GF-D8 (cell line): ENCODE measurements at regions not wholly inside any gene's neighbourhood (a gene's known extent, or its start where the extent isn't known, plus 50 kb on each side); places are given as distances from the start of the nearest gene placed in this dataset.

Experiments used
- DNase-seq: peaks from one replicate; lab custom pipeline; 2025; lab: John Stamatoyannopoulos, UW

DNA sequence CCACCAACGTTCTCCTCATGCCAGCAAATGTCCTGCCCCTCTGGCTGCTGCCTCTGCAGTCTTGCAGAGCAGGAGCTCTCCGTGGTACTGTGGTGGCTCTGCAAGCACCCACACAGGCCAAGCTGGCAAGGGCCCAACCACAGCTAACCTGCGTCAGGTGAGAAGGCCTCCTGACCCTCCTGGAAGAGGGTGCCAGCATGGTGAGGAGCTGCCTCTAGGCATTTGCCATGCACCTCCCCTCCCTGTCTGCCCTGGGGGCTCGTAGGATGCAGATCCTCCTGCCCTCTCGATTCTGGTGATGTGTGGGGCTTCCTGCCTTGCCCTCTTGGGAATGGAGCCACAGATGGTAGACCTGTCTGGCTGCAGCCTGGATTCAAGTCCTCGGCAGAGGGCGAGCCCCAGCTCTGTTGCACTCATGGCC lies 1408.8 kb downstream of the TBC1D22A start:
- no peak for DNase-seq

DNA sequence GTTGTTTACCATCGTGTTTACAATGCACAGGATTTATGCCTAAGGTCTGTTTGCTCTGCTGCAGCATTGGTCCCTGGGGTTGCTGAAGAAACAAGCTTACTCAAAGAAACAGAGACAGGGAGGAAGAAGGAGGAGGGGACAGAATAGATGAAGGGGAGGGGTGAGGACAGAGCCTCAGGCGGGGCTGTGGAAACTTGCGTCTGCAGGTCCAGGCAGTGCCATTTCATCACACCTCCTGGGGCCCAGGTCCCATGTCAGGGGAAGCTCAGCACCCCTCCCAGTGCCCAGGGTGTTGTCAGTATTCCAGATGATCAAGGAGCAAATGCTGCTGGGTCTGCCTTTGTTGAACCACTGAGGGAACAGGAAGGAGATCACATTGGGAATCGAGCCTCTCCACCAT lies 1406.8 kb downstream of the TBC1D22A start:
- DNase-seq: no peak

DNA sequence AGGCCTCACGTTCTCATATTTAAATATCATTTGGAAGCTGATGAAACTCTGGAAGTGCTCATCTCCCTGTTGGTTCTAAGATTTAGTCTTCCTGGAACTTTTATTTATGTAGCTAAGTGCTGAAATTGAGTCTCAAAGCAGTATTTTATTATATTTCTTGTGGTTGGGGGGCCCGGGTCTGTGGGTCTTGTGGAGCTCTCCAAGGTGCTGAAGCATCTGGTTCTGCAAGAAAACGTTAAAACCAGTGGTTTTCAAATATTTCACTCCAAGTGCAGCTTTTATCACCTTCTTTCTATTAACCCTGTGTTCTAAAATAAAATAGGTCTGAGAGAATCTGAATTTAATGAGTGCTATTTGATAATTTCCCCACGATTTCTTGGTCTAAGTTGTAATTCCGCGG lies 1404.8 kb downstream of the TBC1D22A start:
- DNase-seq: no peak

DNA sequence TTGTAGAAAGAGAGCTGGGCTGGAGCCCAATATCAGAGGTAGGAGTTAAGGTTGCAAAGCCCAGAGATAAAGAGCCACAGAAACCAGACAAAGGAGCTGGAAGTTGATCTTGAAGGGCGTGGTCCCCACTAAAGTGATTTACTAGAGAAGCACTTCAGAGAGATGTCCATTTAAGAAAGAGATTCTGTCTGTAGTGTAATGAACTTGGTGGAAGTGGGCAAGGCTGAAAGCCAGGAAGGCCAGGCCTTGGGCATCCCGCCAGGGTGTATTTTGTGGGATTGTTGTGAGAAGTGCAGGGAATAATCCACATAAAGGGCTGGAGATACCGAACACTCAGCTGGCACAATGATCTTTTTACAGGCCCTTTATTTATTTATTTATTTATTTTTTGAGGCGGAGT lies 1398.8 kb downstream of the TBC1D22A start:
- no peak for DNase-seq

DNA sequence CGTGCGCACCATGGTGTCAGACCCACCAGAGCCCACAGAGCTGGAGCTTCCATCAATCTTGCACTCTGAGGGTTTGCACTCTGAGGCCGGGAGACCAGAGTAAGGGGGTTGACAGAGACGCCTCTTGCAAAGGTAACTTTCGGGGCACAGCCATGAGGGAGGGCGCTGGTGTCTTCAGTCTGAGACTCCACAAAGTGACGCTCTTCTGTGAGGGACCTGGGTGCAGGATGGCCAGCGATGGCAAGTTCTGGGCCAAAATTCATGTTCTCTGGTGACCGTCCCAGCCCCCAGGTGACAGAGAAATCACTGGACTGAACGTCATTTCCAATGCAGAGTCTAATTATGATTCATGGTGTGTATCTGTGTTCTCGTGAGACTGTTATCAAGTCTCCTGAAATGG lies 1395.2 kb downstream of the TBC1D22A start:
- no peak for DNase-seq

DNA sequence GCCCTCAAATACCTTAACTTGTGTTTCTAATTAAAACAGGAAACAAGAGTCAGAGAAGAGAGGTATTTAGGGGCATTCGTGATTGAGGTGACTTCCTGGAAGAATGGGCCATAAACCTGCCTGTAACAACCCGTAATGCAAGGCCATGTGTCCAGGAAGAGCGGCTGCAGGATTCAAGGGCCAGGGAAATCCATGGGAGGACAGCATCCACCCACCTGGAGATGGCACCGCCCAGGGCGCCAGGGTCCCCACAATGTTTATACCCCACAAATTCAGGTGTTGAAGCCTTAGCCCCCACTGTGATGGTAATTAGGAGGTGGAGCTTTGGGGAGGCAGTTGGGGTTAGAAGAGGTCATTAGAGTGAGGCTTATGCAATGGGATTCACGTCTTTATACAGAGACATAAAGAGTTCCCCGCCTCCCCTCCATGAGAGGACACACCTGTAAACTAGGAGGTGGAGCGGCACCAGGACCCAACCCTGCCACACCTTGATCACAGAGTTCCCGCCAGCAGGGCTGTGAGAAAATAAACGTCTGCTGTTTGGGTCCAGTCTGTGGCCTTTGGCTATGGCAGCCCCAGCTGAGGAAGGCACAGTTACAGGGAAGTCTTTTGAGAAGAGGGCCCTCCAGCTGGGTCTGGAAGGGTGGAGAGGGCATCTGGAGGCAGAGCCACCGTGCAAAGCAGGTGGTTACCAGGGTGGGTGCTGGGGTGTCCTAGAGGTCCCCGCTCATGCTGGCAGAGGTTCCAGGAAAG lies 1394.3 kb downstream of the TBC1D22A start:
- no peak for DNase-seq

DNA sequence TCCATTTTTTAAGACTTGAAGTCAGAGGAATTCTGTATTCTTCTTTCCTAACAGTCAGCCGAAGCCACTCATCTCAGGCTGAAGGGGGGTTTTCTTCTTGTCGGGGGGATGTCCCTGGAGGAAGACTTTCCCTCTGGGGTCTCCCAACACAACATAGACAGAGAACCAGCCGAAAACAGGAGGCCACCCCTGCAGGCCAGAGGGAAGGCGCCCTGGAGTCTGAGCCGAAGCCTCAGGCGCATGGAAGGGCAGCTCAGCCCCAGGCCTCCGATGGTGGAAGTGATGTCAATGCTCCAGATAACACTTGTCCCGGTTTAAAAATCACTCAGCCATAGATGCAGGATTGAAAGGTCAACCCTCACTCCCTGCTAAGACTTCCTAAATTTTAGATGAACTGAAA lies 1393.0 kb downstream of the TBC1D22A start:
- DNase-seq: no peak

DNA sequence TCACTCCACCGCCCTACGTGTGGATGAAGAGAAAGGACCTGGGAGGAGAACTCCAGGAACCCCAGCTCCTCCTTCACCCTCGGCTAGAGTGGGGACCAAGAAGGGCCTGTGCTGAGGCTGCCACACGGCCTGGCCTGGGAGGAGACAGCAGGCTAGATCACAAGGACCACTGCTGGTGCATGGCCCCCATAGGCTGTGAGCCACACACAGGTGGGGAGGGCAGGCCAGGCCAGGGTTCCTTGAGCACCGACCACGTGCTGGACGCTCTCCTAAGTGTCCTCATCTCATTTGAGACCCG lies 1392.4 kb downstream of the TBC1D22A start:
- DNase-seq: no peak

DNA sequence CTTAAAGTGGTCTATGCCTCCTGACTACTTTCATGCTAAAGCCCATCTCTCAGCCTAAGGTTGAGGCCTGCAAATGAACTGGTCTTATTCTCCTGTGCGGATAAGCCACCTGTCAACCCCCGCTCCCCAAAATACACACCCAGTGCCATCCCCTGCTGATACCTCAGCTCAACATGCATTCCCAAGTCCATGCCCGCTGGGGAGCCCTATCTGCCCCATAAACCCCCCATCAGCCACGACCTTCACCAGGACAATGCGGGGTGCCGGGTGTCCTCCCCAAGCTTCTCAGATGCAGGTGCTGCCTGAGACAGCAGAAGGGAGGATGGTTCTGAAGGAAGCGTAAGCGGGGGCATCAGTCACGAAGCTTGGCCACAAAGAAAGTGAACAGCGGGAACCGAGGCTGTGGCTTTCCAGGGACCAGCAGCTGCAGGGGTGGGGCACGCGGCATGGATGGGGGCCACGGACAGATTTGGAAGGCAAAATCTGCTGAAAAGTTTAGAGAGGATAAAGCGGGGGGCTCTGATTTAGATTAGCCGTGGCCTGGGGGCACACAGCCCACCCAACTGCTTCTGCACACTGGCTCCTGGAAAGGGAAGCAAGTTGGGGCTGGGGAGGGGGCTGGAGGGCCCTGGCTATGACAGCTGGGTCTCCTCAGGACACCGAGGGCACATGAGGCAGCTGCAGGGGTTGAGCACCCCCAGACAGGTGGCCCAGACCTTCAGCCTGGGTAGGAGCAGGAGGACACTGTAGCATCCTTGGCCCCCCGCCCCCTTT lies 1391.9 kb downstream of the TBC1D22A start:
- no peak for DNase-seq

DNA sequence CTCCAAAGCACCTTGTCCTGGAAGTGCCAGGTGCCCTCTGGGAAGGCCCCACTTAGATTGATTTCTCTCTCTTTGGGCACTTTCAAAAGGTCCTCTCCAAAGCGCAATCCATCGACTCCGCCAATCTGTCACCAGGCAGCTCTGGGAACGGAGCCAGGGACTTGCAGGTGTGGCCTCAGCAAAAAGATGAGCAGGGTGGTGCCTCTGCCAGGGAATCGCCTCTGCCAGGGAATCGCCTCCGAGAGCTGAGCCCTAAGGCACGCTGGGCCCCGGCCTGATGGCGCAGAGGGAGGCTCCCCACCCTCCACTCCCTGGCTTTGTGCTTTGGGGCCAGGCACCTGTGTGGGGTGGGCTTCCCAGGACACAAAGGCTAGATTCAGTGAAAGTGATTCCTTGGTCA lies 1391.3 kb downstream of the TBC1D22A start:
- DNase-seq: no peak

DNA sequence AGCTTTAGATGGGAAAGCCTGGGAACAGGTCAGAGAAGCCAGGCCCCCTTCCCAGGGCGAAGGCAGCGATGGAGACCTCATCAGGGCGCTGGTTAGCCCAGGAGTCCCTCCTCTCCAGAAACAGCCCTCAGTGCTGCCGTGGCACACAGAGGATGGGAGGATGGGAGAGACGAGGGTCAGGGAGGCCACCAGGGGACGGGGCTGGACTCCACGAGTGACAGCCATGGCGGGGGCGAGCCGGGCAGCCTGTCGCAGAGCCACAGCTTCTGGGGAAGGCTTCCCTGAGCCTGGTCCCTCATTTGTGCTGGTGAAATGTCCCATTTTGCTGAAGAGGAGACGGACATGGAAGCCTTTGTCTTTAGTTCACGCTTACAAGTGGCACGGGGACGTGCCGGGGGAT lies 1390.5 kb downstream of the TBC1D22A start:
- no peak for DNase-seq

DNA sequence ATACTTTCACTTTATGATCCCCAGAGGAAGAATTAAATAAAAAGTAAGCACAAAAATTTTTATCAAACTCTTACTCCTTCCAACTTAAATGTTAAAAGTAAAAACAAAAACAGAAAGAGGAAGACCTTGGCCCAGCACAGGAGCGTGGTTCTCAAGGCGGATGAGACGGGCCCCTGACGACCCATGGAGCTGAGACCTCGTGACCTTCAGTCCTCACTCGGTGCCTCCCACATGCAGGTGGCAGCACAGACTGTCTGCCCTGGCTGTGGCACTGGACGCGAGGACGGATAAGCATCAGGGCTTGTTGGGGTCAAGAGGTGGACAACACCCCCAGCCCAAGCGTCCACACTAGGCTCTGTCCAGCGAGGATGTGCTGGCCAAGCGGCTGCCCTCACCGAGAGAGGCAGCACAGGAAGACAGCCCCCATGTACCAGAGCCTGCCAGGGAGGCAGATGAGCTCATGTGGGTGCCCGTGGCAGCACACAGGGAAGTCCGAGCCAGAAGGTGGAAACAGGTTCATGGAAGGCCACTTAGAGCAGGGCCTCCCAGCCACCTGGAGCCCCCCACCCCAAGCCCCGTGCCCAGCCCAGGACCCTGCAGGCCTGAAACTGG lies 1389.8 kb downstream of the TBC1D22A start:
- DNase-seq: no peak

DNA sequence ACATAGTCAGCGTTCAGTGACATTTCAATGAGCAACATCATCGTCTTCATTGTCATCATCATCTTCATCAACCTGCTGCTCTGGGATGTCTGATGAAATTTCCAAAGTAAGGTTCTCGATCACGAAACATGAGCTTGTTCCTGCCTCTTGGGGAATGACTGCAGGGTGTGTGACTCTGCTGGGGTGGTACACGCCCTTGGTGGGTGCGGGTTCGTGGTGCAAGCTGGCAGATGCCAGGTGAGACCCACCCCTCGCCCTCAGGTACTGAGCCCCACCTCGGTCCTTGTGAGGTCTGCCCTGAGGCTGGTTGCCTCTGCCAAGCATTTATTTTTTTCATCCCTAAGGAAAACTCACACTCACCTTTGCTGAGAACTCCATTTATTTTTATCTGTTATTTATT lies 1389.2 kb downstream of the TBC1D22A start:
- no peak for DNase-seq

DNA sequence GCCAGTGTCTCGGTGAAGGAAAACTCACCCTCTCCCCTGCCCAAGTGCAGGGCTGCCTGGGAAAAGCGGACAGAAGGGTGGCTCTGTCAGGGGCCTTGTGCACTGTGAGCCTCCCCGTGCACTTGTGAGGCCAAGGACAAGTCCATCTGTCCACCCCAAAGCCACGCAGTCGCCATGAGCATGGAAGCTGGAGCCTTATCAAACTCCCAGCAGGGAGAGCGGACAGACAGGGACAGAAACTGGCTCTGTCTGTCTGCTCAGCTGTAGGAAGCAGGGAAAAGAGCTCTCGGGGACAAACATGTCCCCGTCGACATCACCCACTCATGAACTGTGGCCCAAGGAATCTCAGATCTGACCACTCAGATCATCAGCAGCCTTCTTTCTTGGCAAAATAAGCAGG lies 1385.4 kb downstream of the TBC1D22A start:
- no peak for DNase-seq

DNA sequence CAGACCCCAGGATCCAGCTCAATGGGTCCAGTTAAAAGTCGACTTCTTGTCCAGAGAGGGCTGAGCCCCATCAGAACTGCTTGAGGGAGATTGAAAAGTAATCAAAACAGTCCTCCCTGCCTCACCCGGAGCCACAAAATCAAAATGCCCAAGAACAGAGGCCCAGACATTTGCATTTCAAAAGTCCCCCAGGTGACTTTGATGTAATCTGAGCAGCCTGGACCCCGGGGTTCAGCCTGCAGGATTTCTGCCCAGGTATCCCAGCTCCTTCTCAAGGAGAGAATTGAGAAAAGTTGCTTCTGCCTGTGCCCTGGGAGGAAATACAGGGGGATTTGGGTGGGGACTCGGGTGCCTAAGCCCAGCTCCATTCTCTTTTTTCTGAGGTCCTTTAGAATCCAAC lies 1385.0 kb downstream of the TBC1D22A start:
- DNase-seq: no peak

DNA sequence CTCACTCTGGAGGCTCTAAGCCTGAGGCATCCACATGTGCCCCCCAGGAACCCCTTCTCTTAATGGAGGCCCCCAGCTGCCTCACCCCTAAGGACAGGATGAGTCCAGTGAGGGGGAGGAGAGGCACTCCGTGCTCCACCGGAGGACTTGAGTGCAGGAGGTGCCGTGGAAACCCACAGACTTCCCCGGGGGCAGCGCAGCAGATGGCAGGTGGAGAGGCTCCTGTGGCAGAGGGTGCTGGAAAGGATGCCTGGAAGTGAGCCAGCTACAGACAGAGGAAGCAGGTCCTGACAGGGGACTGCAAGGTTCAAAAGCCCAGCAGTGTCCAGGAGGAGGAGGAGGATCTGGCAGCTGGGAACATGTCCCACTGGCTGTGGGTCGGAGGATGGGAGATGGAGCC lies 1384.0 kb downstream of the TBC1D22A start:
- no peak for DNase-seq

DNA sequence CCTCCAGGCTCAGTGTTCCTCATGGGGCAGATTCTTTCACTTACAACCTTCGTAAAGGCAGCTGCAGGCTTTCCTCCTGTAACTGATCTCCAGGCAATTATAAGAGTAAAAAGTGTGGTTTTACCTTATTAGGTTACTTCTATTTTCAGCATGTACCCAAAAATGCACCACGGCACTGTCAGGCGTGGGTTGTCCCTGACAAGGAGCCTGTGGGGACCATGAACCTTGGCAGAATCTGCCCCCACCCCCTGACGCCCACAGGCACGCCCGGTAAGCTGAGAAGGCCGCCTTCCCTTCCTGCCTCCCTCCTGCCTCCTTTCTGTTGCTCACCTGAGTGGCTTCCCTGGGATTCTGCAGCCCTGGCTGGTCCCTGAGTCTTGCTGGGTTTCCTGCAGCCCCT lies 1383.3 kb downstream of the TBC1D22A start:
- no peak for DNase-seq

DNA sequence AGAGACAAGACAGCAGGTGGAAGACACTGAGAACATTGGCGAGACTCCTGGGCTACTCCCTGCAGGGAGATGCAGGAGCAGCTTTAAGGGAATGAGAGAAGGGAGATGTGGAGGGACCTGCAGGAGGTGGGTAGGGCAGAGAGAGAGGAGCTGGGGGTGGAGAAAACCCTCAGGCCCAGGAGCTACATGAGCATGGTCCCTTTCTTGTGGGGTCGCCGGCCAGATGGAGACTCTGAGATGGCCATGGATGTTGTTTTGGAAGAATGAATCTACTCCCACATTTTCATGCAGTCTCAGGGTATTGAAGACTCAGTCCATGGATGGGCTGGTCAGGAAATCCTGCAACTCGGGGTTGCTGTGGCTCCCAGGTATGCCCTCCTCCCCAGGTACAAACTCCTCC lies 1381.9 kb downstream of the TBC1D22A start:
- DNase-seq: no peak

DNA sequence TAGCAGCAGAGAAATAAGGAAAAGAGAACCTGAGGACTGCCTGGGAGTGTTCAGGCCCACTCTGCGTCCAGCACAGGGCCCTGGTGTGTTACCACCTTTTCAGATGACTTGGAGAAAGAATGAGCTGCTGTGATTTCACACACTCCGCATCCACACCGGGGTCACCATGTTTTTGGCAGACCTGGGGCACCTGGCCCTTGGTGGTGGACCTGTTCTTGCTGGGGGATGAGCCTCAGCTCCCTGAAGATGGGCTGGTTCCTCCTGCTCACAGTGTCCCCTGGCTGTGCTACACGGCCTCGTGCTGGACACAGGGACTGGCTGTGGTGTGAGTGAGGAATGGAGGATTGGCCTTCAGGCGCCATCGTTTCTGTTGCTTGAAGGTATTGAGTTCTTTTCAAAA lies 1381.4 kb downstream of the TBC1D22A start:
- DNase-seq: no peak

DNA sequence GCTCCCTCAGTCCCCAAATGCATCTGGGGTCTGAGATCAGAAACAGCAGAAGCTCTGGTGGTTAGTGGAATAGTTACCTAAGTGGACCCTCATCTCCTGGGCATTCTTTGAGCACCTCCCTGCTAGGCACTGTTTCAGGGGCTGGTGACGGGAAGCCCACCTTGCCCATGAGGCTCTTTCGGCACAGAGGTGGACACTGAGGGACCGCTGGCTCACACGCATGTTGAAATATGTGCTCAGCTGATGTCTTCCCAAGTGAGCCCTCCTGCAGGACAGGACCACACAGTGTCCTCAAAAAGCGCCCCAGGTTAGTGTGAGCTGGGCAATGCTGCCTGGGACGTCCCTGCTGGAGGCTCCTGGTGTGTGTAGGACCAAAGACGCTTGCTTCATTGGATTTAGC lies 1379.9 kb downstream of the TBC1D22A start:
- no peak for DNase-seq

DNA sequence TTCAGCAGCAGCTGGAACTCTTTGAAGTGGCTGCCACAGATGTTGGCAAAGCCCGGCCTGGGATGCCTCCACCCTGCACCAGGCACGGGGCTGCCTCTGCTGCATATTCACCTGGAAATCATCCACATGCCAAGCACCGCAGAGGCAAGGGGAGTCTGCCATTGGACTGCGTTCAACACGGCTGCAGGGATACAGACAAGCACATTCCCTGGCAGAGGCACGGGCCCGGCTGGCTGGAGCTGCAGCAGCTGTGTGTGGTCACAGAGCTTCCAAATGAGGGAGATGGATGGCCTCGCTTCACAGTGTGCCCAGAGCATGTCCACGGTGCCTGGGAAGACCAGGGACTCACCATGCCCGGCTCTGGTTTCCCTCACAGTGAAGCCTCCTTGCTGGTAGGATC lies 1378.9 kb downstream of the TBC1D22A start:
- no peak for DNase-seq

DNA sequence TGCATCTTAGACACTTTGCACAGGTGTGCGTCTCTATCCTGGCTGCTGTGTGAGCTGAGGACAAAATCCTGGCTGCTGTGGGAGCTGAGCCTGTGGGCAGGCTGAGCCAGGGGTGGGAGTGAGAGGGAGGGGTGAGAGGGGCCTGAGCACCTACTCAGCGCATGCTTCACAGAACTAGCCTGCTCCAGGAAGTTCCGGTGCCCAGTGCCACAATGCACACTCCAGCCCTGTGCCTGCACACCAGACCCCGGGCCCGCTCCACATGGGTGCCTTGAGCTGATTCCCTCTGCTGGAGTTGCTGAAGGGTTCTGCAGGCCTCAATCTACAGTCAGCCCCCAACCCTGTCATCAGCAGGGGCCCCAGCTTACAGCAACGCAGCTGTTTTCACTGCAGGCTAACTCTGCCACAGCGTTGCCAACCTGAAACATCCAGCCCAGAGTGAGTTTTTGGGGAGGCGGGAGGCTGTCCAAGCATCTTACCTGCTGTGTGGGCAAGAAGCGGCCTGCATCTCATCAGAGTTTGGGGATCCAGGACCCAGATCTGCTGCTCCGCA lies 1377.9 kb downstream of the TBC1D22A start:
- no peak for DNase-seq

DNA sequence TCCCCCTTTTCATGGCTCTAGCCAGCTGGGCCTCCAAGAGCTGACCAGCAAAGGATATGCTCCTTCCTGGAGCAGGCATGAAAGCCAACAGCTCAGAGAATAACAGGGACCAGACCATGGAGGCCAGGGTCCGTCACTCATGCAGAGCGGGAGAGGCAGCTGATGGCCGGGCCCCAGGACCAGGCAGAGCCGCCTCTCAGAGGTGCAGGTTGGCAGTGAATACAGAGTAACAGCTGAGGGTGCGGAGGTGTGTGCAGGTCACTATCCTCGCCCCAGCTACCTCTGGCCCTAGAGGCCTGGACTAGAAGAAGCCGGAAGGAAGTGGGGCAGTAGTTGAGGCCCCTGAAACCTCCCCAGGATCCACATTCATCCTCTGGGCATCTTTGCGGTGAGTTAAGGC lies 1377.3 kb downstream of the TBC1D22A start:
- no peak for DNase-seq
